GM18519 (cell line): ENCODE measurements at regions not wholly inside any gene's neighbourhood (a gene's known extent, or its start where the extent isn't known, plus 50 kb on each side); places are given as distances from the start of the nearest gene placed in this dataset.

Source experiments
- ATAC-seq: cut with Tn5 transposase; IDR thresholded peaks from one replicate; pipeline ENCODE4 v1.9.1; 2021; ENCODE audit warnings: mild to moderate bottlenecking, moderate library complexity; ENCODE audit not compliant: unreplicated experiment, low FRiP score

- ATAC-seq: no peak
These were observed 375.5 kb upstream of the CFAP20DC start for GRCh38 chr3:59425371-59425770.

- no peak for ATAC-seq
These were observed 374.6 kb upstream of the CFAP20DC start for GRCh38 chr3:59424268-59425010.

GRCh38 chr3:59423707-59424106, 373.9 kb upstream of the CFAP20DC start:
- ATAC-seq: no peak

DNA sequence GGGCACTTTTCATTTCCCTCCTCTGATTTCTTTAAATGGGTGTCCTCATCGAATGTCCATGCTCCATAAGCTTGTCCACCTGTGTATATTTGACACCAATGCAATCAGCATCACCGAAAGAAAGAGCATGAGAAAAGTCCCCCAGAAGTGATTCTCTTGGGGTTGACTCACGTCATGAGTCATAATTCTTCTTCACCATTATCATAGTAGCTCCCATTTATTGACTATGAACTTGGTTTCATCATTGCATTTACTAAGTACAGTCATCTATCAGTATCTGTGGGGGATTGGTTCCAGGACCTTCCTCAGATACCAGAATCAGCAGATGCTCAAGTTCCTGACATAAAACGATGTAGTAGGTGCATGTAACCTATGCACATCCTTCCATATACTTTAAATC, 372.5 kb upstream of the CFAP20DC start:
- no peak for ATAC-seq

- ATAC-seq: no peak
These were observed 369.0 kb upstream of the CFAP20DC start for GRCh38 chr3:59418836-59419235.

DNA sequence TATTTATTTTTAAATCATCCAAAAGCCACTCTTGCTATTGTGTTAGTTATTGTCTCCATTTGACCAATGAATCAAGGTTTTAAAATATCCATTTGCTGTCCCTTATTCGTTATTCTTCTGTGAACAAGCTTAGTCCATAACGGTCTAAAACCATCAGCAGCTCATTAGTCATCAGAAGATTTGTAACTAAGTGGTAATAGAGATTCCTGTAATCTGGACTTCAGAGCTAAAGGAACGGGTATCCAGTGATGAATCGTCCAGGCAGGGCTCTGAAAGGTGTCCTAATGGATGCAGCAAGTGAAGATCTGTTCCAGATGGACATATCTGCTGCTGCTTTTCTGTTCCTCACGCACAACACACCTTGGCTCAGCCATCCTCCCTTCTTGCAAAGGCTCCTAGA, 362.7 kb upstream of the CFAP20DC start:
- ATAC-seq: no peak

DNA sequence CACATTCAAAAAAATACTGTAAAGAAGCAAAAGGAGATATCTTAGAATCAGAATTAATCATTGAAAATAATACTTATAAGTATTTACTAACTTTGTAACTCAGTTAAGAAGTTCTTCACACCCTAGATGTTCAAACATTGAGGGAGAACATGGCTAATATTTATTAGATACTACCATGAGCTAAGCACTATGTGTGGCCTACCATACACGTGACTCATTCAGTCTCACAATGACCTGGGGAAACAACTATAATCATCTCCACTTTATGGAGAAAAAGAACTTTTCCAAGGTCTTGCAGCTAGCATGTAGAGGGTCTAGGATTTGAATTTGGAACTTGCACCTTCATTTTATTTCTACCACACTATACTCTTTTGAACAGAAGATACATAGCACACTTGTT, 361.9 kb upstream of the CFAP20DC start:
- ATAC-seq: no peak

GRCh38 chr3:59411186-59411585, 361.4 kb upstream of the CFAP20DC start:
- no peak for ATAC-seq

DNA sequence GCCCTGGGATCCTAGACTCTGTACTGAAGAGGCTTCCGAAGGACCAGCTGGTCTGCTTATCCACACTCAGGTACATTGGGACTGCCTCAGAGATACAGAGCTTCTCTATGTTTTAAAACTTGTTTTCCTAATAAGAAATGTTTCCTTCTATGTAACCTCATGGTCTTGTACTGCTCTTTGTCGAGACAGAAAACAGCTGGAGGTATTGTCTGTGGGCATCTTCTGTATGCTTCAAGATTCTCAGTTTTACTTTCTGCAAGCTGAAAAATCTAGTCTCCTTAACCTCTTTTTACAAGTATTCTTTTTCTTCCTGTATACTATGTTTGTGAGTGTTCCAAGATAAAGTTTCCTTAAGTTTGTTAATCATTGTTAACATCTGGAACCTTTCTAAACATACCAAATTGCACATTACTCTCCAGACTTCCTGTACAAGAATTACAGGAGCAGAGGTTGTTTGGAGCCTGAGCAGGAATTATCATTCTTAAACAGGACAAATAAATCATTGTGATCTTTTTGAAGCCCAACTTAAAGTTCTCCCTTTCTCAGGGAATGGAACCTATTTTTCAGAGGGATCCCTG, 358.3 kb upstream of the CFAP20DC start:
- ATAC-seq: peak; percentile 49

GRCh38 chr3:59407425-59407824, 357.6 kb upstream of the CFAP20DC start:
- ATAC-seq: no peak

- peak; percentile 89 for ATAC-seq
These were observed 357.1 kb upstream of the CFAP20DC start for GRCh38 chr3:59406943-59407342.

- no peak for ATAC-seq
These were observed 355.0 kb upstream of the CFAP20DC start for GRCh38 chr3:59404851-59405250.

DNA sequence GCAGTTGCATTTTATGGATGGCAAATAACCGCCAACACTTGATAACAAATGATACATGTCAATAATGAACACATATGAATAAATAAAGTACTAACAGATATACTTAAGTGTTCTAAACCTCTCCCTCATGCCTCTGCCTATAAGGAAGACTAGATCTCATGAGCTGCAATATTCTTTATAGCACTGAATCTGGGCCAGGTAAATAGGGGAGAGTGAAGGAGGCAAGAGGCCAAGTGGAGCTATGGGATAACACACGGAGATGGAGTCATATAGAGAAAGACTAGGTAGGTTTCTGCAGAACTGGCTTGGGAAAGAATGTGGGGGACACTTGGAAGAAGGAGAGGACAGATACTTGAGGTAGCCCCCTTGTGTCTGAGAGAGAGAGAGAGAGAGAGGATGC, 354.2 kb upstream of the CFAP20DC start:
- no peak for ATAC-seq

GRCh38 chr3:59401924-59402323, 352.1 kb upstream of the CFAP20DC start:
- ATAC-seq: no peak

DNA sequence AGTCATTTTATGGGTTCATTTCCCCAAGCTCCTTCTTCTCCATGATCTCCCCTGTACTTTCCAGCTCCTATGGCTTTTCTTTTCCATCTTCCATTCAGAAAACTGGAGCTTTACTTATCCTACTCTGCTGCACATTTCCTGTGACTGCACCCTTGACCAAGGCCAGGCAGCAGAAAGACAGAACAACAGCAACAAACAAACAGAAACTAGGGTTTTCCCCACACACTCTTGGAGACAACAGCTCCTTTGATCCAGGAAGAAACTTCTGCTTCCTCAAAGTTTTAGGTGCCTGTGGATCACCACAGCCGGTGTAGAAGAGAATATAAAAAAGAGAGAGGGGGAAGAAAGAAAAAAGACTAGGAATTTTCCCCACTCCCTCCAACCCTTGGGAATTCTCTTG, 342.3 kb upstream of the CFAP20DC start:
- no peak for ATAC-seq

- ATAC-seq: no peak
These were observed 341.3 kb upstream of the CFAP20DC start for GRCh38 chr3:59391131-59391530.

- peak; percentile 29 for ATAC-seq
These were observed 338.9 kb upstream of the CFAP20DC start for GRCh38 chr3:59388555-59389270.

DNA sequence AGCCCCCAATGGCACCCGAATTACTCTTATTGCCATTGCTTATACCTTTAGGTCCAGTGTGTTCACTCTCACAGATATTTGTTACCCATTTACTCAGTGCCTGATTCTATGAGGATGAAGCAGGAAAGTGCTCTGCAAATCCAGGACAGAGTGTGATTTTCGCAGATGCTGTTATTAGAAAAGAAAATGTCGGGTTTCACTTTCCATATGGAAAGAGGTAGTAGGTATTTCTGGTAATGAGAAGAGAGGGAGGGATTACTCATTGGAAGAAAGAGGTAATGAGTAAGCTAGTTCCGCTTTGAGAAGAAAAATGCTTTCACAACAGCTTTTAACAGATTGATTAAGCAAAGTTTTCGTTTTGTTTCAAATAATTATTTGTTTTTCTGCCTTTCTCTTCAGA, 336.3 kb upstream of the CFAP20DC start:
- ATAC-seq: peak; percentile 80

- no peak for ATAC-seq
These were observed 335.7 kb upstream of the CFAP20DC start for GRCh38 chr3:59385547-59385946.

DNA sequence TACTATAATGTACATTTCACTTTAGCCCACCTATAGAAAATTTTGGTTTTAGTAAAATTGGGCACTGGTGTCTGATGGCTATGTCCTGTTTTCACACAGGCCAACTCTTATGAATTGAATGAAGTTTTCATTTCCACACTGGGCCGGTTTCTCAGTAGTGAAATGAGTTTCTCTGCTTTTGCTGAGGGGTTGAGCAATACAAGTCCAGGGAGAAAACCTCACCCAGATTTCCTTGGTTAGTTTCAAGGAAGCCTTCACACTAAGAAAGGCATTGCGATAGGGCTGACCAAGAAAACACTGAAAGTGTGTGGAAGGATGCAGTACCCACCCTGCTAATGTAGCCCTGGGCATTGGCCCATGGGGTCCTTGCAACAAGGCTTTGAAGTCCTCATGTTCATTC, 331.5 kb upstream of the CFAP20DC start:
- peak; percentile 56 for ATAC-seq

DNA sequence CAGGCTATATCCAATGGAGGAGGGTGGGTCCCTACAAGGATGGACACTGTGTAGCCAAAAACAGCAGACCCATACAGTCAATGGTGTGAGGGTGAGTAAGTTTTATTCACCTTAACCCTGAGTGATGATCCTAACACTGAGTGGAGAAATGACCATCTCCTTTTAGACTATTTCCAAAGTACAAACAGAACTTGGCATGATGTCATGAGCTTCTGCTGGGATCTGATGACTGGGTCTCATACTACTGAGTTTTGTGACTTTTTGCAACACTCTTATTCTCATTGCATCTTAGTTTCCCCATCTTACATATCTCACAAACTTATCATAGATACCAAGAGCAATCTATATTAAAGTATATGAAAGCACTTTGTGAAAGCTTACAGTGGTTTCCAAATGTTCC, 330.3 kb upstream of the CFAP20DC start:
- ATAC-seq: no peak

DNA sequence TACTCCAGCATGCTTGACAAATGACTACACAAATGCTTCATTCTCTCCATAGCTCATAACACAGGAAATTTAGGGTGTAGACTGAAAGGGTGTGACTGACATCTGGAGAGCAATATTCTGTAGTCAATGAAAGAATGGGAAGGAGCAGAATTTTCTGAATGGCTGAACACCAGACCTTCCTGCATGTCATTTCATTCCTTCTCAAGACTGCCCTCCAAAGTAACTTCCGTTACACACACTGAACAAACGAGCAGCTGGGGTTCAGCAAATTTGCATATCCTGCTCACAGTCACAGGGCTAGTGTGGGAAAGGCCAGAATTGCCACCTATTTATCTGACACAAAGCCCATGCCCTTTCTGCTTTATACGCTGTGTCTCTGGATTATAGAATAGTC, 325.0 kb upstream of the CFAP20DC start:
- ATAC-seq: peak; percentile 98
